OCI-LY7 (cell line): ENCODE measurements at regions not wholly inside any gene's neighbourhood (a gene's known extent, or its start where the extent isn't known, plus 50 kb on each side); places are given as distances from the start of the nearest gene placed in this dataset.

ENCODE experiments used
- BruUV-seq: library from RNA; stranded (reverse); fragments of 400-500 nt; replicated peaks from 2 replicates; lab custom pipeline; 2021; lab: Mats Ljungman, UMichigan
- CTCF ChIA-PET: fragments of 300-600 bp; sonication (Branson Sonifier 250); formaldehyde crosslinking; loops from one replicate; lab custom pipeline; 2022; ENCODE audit warnings: antibody characterized with exemption; ENCODE audit not compliant: unreplicated experiment; lab: Charles Lee
- POLR2A ChIA-PET: fragments of 300-600 bp; sonication (Branson Sonifier 250); formaldehyde crosslinking; loops from one replicate; lab custom pipeline; 2022; ENCODE audit warnings: antibody characterized with exemption; lab: Charles Lee
- DNase-seq: peaks from one replicate; pipeline ENCODE4 v3.0.0-alpha.2; 2015; ENCODE audit warnings: low spot score
- H2AFZ ChIP-seq: fragments of 200-600 bp; sonication (generic), shearing (Covaris generic); 2 replicates; pipeline ENCODE4 v1.6.1; 2014; ENCODE audit warnings: mild to moderate bottlenecking, antibody characterized with exemption, low read length, moderate library complexity
- H3K27ac ChIP-seq: fragments of 200-600 bp; sonication (generic); 2 replicates; pipeline ENCODE4 v1.5.1; 2014; ENCODE audit warnings: mixed run types, low read depth, mild to moderate bottlenecking, moderate library complexity, low read length, inconsistent platforms; ENCODE audit not compliant: poor library complexity, severe bottlenecking
- H3K36me3 ChIP-seq: fragments of 200-600 bp; sonication (generic); 2 replicates; pipeline ENCODE4 v1.6.1; 2014; ENCODE audit warnings: mild to moderate bottlenecking, antibody characterized with exemption, low read length, moderate library complexity, mixed read lengths; ENCODE audit not compliant: insufficient read depth
- H3K4me1 ChIP-seq: fragments of 200-600 bp; sonication (generic); 2 replicates; pipeline ENCODE4 v1.5.1; 2014; ENCODE audit warnings: mild to moderate bottlenecking, low read length; ENCODE audit not compliant: insufficient read depth, poor library complexity, severe bottlenecking
- H3K4me2 ChIP-seq: fragments of 200-600 bp; sonication (generic); 2 replicates; pipeline ENCODE4 v1.6.1; 2014; ENCODE audit warnings: mild to moderate bottlenecking, low read length
- H3K4me3 ChIP-seq: fragments of 200-600 bp; sonication (generic); 2 replicates; pipeline ENCODE4 v1.5.1; 2014; ENCODE audit warnings: mild to moderate bottlenecking, low read depth, low read length; ENCODE audit not compliant: poor library complexity, severe bottlenecking
- H3K79me2 ChIP-seq: fragments of 200-600 bp; sonication (generic); 2 replicates; pipeline ENCODE4 v1.6.1; 2016; ENCODE audit warnings: low read depth, mild to moderate bottlenecking, low read length, moderate library complexity, mixed read lengths; ENCODE audit not compliant: insufficient read depth
- H3K9me2 ChIP-seq: fragments of 200-600 bp; sonication (generic); 2 replicates; pipeline ENCODE4 v1.6.1; 2016; ENCODE audit warnings: mild to moderate bottlenecking, low read length, mixed read lengths; ENCODE audit not compliant: insufficient read depth
- H3K9me3 ChIP-seq: fragments of 200-600 bp; sonication (generic); 2 replicates; pipeline ENCODE4 v1.6.1; 2014; ENCODE audit warnings: mild to moderate bottlenecking, mixed run types, low read length, mixed read lengths
- H4K20me1 ChIP-seq: fragments of 200-600 bp; sonication (generic); 2 replicates; pipeline ENCODE4 v1.6.1; 2014; ENCODE audit warnings: mild to moderate bottlenecking, antibody characterized with exemption, low read length, moderate library complexity, mixed read lengths; ENCODE audit not compliant: insufficient read depth
- EZH2phosphoT487 ChIP-seq: fragments of 200-600 bp; sonication (generic); IDR thresholded peaks from 2 replicates; pipeline ENCODE4 v1.6.1; 2018; ENCODE audit warnings: low read depth, borderline replicate concordance, mild to moderate bottlenecking, mixed run types, antibody characterized with exemption, low read length, moderate library complexity, mixed read lengths
- intact Hi-C: fragments of 100-400 bp; cut with micrococcal nuclease; formaldehyde crosslinking; loops from one replicate; pipeline ENCODE4 v1.10.0; 2022; ENCODE audit not compliant: unreplicated experiment
- TF ChIP-seq, protein P1 (sequence below): fragments of 200-600 bp; sonication (generic); conservative IDR thresholded peaks from 2 replicates; pipeline ENCODE4 v1.5.1; 2014; ENCODE audit warnings: mild to moderate bottlenecking, antibody characterized with exemption, low read length, moderate library complexity, mixed read lengths

DNA sequence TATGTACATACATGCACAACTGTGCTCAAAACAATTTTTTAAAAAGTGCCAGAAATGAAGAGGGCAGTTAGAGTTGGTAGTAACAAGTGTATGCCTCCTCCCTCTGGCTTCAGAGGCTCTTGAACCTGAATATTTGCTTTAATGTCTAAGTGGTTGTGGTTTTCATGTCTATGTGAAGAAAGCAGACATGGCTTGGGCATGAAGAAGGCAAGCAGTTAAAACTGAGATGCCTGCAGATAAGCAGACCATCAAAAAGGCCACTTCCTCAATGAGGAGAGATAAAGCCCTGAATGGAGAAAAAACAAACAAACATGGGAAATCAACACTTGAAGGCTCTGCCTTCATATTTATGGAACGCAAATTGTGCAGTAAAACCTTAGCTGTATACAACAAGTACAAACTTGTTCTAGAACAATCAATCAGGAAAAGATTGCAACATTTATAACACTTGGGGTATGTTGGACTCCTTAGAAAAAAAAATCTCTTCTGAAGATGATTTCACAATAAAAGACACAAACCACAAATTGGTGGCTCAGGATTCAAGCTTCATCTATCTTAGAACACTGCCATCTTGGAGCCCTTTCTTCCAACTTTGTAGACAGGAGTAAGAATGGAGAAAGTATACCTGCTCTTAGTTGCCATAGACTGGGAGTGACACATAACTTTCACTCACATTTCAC is 52.7 kb upstream of the PLA2G4A start:
- TF ChIP-seq EZH2phosphoT487: no peak
- TF ChIP-seq, protein P1, sequence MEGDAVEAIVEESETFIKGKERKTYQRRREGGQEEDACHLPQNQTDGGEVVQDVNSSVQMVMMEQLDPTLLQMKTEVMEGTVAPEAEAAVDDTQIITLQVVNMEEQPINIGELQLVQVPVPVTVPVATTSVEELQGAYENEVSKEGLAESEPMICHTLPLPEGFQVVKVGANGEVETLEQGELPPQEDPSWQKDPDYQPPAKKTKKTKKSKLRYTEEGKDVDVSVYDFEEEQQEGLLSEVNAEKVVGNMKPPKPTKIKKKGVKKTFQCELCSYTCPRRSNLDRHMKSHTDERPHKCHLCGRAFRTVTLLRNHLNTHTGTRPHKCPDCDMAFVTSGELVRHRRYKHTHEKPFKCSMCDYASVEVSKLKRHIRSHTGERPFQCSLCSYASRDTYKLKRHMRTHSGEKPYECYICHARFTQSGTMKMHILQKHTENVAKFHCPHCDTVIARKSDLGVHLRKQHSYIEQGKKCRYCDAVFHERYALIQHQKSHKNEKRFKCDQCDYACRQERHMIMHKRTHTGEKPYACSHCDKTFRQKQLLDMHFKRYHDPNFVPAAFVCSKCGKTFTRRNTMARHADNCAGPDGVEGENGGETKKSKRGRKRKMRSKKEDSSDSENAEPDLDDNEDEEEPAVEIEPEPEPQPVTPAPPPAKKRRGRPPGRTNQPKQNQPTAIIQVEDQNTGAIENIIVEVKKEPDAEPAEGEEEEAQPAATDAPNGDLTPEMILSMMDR: no peak
- Histone ChIP-seq H3K36me3 (no peaks in the 10 kb centered on the region), H3K27ac (no peak overlapping the region), H3K9me3 (no peaks in the 10 kb centered on the region), H2AFZ (no peak overlapping the region), H3K9me2 (no peaks in the 10 kb centered on the region), H3K4me1 (no peaks in the 10 kb centered on the region), H3K4me3 (no peak overlapping the region), H3K4me2 (no peak overlapping the region), H4K20me1 (no peaks in the 10 kb centered on the region), H3K79me2 (no peaks in the 10 kb centered on the region)
- POLR2A ChIA-PET: interaction anchor here (0.7 kb wide), 1 partner anchor 254 kb away, joined by 3 read pairs; no protein-coding TSS in a partner anchor
- no peak for DNase-seq
- intact Hi-C loops: no loop called here
- no TSS peak for BruUV-seq
- CTCF ChIA-PET: no interaction called here

DNA sequence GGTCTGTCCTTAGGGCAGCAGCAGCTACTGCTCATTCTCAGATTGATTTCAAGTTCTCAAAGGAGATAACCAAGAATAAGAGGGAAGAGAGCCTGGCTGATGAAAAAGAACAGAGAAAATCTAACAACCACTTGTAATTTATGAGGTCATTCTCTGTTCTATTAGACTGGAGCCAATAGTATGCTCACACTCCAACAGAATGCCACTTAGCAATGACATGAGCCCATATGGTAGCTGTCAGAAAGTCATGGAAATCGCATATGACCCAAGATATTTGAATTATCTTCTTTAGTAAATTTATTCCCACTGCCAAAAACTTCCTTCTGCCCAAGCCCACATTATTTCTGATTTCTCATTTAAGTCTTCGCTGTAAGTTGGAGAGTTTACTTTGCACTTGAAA is 53.7 kb upstream of the PLA2G4A start:
- Histone ChIP-seq H2AFZ (no peak overlapping the region), H3K4me1 (no peaks in the 10 kb centered on the region), H3K9me2 (no peaks in the 10 kb centered on the region), H3K36me3 (no peaks in the 10 kb centered on the region), H3K4me3 (no peak overlapping the region), H3K9me3 (no peaks in the 10 kb centered on the region), H3K27ac (no peak overlapping the region), H3K4me2 (no peak overlapping the region), H4K20me1 (no peaks in the 10 kb centered on the region), H3K79me2 (no peaks in the 10 kb centered on the region)
- POLR2A ChIA-PET: no interaction called here
- intact Hi-C loops: no loop called here
- no peak for TF ChIP-seq EZH2phosphoT487
- TF ChIP-seq, protein P1: no peak
- no peak for DNase-seq
- no TSS peak for BruUV-seq
- CTCF ChIA-PET: no interaction called here

DNA sequence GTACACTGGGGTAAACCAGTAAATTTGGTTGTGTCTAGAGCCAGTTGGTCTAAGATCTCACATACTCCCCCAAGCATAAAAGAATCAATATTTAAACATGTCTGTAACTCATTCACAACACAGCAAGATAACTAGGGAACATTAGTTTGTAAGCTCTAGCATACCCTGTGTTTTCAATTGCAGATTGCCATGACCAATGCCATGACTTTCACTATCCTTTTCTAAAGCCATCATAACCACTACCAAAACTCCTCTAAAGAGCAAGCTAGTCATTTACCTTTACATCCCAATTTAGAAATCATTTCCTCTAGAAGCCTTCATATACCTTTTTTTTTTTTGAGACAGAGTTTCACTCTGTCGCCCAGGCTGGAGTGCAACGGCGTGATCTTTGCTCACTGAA is 56.5 kb upstream of the PLA2G4A start:
- H3K9me3 ChIP-seq: no peaks in the 10 kb centered on the region
- H3K79me2 ChIP-seq: no peaks in the 10 kb centered on the region
- ChIA-PET POLR2A (interaction anchor here (0.5 to 0.7 kb wide), 3 partner anchors 17 to 302 kb away, joined by 4 to 5 read pairs (median 4); no protein-coding TSS in a partner anchor), CTCF (no interaction called here)
- TF ChIP-seq, protein P1: no peak
- TF ChIP-seq EZH2phosphoT487: no peak
- no peak overlapping the region for H3K27ac ChIP-seq
- H3K4me2 ChIP-seq: no peak overlapping the region
- no peaks in the 10 kb centered on the region for H3K36me3 ChIP-seq
- H3K9me2 ChIP-seq: no peaks in the 10 kb centered on the region
- peaks cover 8% of the 10 kb centered on the region for H3K4me1 ChIP-seq
- no peak overlapping the region for H2AFZ ChIP-seq
- no peaks in the 10 kb centered on the region for H4K20me1 ChIP-seq
- intact Hi-C loops: no loop called here
- no TSS peak for BruUV-seq
- no peak overlapping the region for H3K4me3 ChIP-seq
- DNase-seq: no peak
